SJSA1 (cell line): ENCODE measurements at regions not wholly inside any gene's neighbourhood (a gene's known extent, or its start where the extent isn't known, plus 50 kb on each side); places are given as distances from the start of the nearest gene placed in this dataset.

ENCODE experiments used
- DNase-seq, 2 experiments: peaks; one replicate each; pipeline ENCODE4 v3.0.0-alpha.2; 2015 to 2020; ENCODE audit warnings: low spot score in 2 of 2, low read depth in 1 of 2
- H3K27ac ChIP-seq: fragments of 250-450 bp; sonication (Bioruptor Pico); 2 replicates; pipeline ENCODE4 v1.5.1; 2020; ENCODE audit warnings: mild to moderate bottlenecking, moderate library complexity
- H3K27me3 ChIP-seq: fragments of 250-450 bp; sonication (Bioruptor Pico); replicated peaks from 2 replicates; pipeline ENCODE4 v1.5.1; 2020; ENCODE audit warnings: mild to moderate bottlenecking, moderate library complexity
- H3K36me3 ChIP-seq: fragments of 250-450 bp; sonication (Bioruptor Pico); 2 replicates; pipeline ENCODE4 v1.5.1; 2020; ENCODE audit warnings: mild to moderate bottlenecking
- H3K4me1 ChIP-seq: fragments of 250-450 bp; sonication (Bioruptor Pico); replicated peaks from 2 replicates; pipeline ENCODE4 v1.6.1; 2021; ENCODE audit warnings: mild to moderate bottlenecking
- H3K4me3 ChIP-seq: fragments of 250-450 bp; sonication (Bioruptor Pico); 2 replicates; pipeline ENCODE4 v1.5.1; 2020; ENCODE audit warnings: mild to moderate bottlenecking
- H3K9me3 ChIP-seq: fragments of 250-450 bp; sonication (Bioruptor Pico); replicated peaks from 2 replicates; pipeline ENCODE4 v1.5.1; 2020; ENCODE audit warnings: mild to moderate bottlenecking

- Histone ChIP-seq H3K27me3 (no peaks in the 10 kb centered on the region), H3K27ac (no peak overlapping the region), H3K36me3 (no peaks in the 10 kb centered on the region), H3K4me3 (no peak overlapping the region), H3K4me1 (peaks cover 20% of the 10 kb centered on the region), H3K9me3 (peaks cover 12% of the 10 kb centered on the region)
- no peak for DNase-seq
Observed at GRCh38 chr13:34028496-34029442, 210.8 kb downstream of the RFC3 start.

DNA sequence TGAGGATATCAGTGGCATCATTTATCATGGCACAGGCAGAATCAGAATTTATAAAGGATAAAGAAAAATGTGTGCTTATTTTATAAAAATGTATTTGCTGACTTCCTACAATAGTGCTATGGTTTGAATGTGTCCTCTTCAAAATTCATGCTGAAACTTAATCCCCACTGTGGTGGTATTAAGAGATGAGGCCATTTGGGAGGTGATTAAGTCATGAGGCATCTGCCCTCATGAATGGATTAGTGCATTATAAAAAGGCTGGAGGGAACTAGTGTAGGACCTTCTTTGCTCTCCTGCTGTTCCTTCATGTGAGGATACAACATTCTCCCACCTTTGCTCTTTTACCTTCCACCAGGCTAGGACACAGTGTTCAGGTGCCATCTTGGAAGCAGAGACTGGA, 212.8 kb downstream of the RFC3 start:
- Histone ChIP-seq H3K4me1 (peaks cover 12% of the 10 kb centered on the region), H3K27me3 (no peaks in the 10 kb centered on the region), H3K9me3 (peaks cover 10% of the 10 kb centered on the region), H3K27ac (no peak overlapping the region), H3K4me3 (no peak overlapping the region), H3K36me3 (no peaks in the 10 kb centered on the region)
- no peak for DNase-seq

GRCh38 chr13:34031610-34032009, 213.7 kb downstream of the RFC3 start:
- no peak overlapping the region for H3K4me3 ChIP-seq
- H3K36me3 ChIP-seq: no peaks in the 10 kb centered on the region
- H3K27me3 ChIP-seq: no peaks in the 10 kb centered on the region
- H3K27ac ChIP-seq: no peak overlapping the region
- H3K4me1 ChIP-seq: peaks cover 11% of the 10 kb centered on the region
- peaks cover 4% of the 10 kb centered on the region; the same call in 1 of the 2 replicates for H3K9me3 ChIP-seq
- no peak for DNase-seq

DNA sequence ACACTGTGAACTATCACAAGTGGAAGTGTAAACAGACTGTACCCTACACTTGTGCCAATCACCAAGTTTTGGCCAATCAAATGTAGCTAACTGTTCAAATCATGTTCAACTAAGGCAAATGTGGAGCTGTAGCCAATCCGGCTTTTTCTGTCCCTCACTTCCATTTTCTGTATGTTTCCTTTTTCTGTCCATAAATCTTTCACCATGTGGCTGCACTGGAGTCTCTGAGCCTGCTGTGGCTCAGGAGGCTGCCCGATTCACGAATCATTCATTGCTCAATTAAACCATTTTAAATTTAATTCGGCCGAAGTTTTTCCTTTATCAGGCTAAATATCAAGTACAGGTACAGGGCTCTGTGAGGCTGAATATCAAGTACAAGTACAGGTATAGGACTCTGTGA, 216.5 kb downstream of the RFC3 start:
- Histone ChIP-seq H3K9me3 (no peaks in the 10 kb centered on the region; the same call in 1 of the 2 replicates), H3K27ac (no peak overlapping the region), H3K4me1 (peaks cover 28% of the 10 kb centered on the region), H3K36me3 (no peaks in the 10 kb centered on the region), H3K27me3 (no peaks in the 10 kb centered on the region), H3K4me3 (no peak overlapping the region)
- DNase-seq: no peak

- Histone ChIP-seq H3K9me3 (no peaks in the 10 kb centered on the region; the same call in 1 of the 2 replicates), H3K27me3 (no peaks in the 10 kb centered on the region), H3K4me3 (no peak overlapping the region), H3K4me1 (peaks cover 28% of the 10 kb centered on the region), H3K27ac (peak overlapping the region; percentile 17; the same call in 1 of the 2 replicates), H3K36me3 (no peaks in the 10 kb centered on the region)
- DNase-seq: no peak
Observed at GRCh38 chr13:34035178-34035577, 217.2 kb downstream of the RFC3 start.

GRCh38 chr13:34035676-34036325, 217.9 kb downstream of the RFC3 start:
- DNase-seq: peak in 1 of 2 experiments; percentile 37

GRCh38 chr13:34037636-34038540, 219.9 kb downstream of the RFC3 start:
- H3K9me3 ChIP-seq: no peaks in the 10 kb centered on the region; the same call in 1 of the 2 replicates
- peak in 1 of 2 experiments; percentile 33 for DNase-seq
- no peaks in the 10 kb centered on the region for H3K27me3 ChIP-seq
- peak overlapping the region; percentile 29; the same call in 1 of the 2 replicates for H3K27ac ChIP-seq
- H3K36me3 ChIP-seq: no peaks in the 10 kb centered on the region
- peaks cover 28% of the 10 kb centered on the region for H3K4me1 ChIP-seq
- no peak overlapping the region for H3K4me3 ChIP-seq

More at GRCh38 chr13:34035676-34036325, 217.9 kb downstream of the RFC3 start:
- H3K4me1 ChIP-seq: peaks cover 28% of the 10 kb centered on the region
- no peak overlapping the region for H3K4me3 ChIP-seq
- peak overlapping the region; percentile 17; the same call in 1 of the 2 replicates for H3K27ac ChIP-seq
- no peaks in the 10 kb centered on the region; the same call in 1 of the 2 replicates for H3K9me3 ChIP-seq
- no peaks in the 10 kb centered on the region for H3K36me3 ChIP-seq
- no peaks in the 10 kb centered on the region for H3K27me3 ChIP-seq

- H3K4me3 ChIP-seq: no peak overlapping the region
- no peak for DNase-seq
Observed at GRCh38 chr13:34038541-34039068, 220.7 kb downstream of the RFC3 start.

DNA sequence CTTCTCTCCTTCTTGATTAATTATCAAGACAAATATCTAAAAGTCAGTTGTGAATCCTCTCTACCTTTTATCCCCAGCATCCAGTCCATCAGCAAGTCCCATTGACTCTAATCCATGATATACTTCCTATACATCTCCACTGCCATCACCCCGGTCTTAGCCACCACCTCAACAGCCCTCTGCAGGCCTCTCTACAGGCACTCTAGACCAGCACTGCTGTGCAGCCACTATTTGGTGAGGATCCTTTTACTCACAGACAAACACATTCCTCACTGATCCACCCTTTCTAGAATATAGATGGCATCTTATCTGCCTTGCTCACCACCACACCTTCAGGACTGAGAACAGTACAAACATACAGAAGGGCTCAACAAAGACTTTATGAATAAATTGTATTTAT, 221.7 kb downstream of the RFC3 start:
- peaks cover 46% of the 10 kb centered on the region for H3K4me1 ChIP-seq
- H3K4me3 ChIP-seq: no peak overlapping the region
- no peaks in the 10 kb centered on the region for H3K27me3 ChIP-seq
- H3K27ac ChIP-seq: no peak overlapping the region
- no peaks in the 10 kb centered on the region for H3K36me3 ChIP-seq
- no peaks in the 10 kb centered on the region; the same call in 1 of the 2 replicates for H3K9me3 ChIP-seq
- no peak for DNase-seq

More at GRCh38 chr13:34038541-34039068, 220.7 kb downstream of the RFC3 start:
- Histone ChIP-seq H3K9me3 (no peaks in the 10 kb centered on the region; the same call in 1 of the 2 replicates), H3K4me1 (peaks cover 35% of the 10 kb centered on the region), H3K27ac (no peak overlapping the region), H3K36me3 (no peaks in the 10 kb centered on the region), H3K27me3 (no peaks in the 10 kb centered on the region)

- Histone ChIP-seq H3K27me3 (no peaks in the 10 kb centered on the region), H3K36me3 (no peaks in the 10 kb centered on the region), H3K9me3 (no peaks in the 10 kb centered on the region), H3K4me3 (no peak overlapping the region), H3K4me1 (peaks cover 52% of the 10 kb centered on the region), H3K27ac (no peak overlapping the region)
- DNase-seq: no peak
Observed at GRCh38 chr13:34040863-34041262, 222.9 kb downstream of the RFC3 start.

GRCh38 chr13:34044041-34044440, 226.1 kb downstream of the RFC3 start:
- Histone ChIP-seq H3K4me1 (peaks cover 31% of the 10 kb centered on the region), H3K27ac (peak overlapping the region; percentile 58), H3K4me3 (no peak overlapping the region), H3K36me3 (no peaks in the 10 kb centered on the region), H3K27me3 (no peaks in the 10 kb centered on the region), H3K9me3 (no peaks in the 10 kb centered on the region)
- peak in 1 of 2 experiments; percentile 65 for DNase-seq

DNA sequence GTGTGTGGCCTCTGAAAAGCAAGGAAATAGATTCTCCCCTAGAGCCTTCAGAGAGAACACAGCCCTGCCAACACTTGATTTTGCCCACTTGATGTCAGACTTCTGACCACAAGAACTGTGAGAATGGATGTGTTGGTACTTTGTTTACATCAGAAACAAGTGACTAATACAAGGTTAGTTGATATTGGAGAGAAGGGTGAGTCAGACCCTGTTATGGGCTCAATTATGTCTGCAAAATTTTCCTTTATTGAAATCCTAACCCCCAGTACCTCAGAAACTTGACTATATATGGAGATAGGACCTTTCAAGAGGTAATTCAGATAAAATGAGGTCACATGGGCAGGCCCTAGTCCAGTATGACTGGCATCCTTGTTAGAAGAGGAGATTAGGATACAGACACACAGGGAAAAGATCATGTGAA, 226.7 kb downstream of the RFC3 start:
- Histone ChIP-seq H3K36me3 (no peaks in the 10 kb centered on the region), H3K9me3 (no peaks in the 10 kb centered on the region), H3K4me1 (peaks cover 31% of the 10 kb centered on the region), H3K4me3 (no peak overlapping the region), H3K27me3 (no peaks in the 10 kb centered on the region), H3K27ac (peak overlapping the region; percentile 58)
- peak; percentile 76 to 92 for DNase-seq

DNA sequence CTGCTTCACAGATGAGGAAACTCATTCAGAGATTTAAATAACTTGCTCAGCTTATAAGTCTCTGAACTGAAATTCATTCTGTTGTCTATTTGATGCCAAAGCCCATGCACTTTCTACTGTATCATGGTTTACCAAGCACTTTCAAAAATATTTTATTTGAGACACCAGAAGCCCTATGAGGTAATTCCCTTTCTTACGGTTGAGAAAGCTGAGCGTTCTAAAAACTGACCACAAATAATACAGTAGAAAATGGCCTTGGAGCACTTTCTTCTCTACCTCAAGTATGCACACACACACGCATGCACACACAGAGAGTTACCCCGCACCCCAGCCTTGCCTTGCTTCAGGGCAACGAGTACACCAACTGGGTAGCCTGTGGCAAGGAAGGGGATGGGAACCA, 228.5 kb downstream of the RFC3 start:
- H3K36me3 ChIP-seq: no peaks in the 10 kb centered on the region
- H3K4me3 ChIP-seq: no peak overlapping the region
- H3K4me1 ChIP-seq: peaks cover 31% of the 10 kb centered on the region
- no peak for DNase-seq
- H3K27ac ChIP-seq: no peak overlapping the region
- H3K9me3 ChIP-seq: no peaks in the 10 kb centered on the region
- H3K27me3 ChIP-seq: no peaks in the 10 kb centered on the region
